T47D (cell line): ENCODE measurements at regions not wholly inside any gene's neighbourhood (a gene's known extent, or its start where the extent isn't known, plus 50 kb on each side); places are given as distances from the start of the nearest gene placed in this dataset.
"Not testable (repeated sequence)": the region's sequence is repeated elsewhere in the genome, so short reads cannot be mapped to it uniquely, and the experiment has no call there.

Experiments
- DNase-seq, 2 experiments: peaks; one replicate each; pipeline versions ENCODE4 v3.0.0 to v3.0.0-alpha.2; 2011 to 2012; ENCODE audit warnings: low read depth in 1 of 2, low spot score in 1 of 2
- JUND ChIP-seq: IDR thresholded peaks from 2 replicates; pipeline ENCODE4 v1.6.1; 2012; ENCODE audit warnings: low read depth
- in situ Hi-C: cut with HindIII; loops from 2 replicates; pipeline ENCODE4 v1.10.0; 2016; ENCODE audit warnings: low sequenced_read_pairs, low pct_unique_long_range_greater_than_20kb

- TF ChIP-seq JUND = no peak
- in situ Hi-C loops = no loop called here
- DNase-seq = no peak
Observed at GRCh38 chr3:171977860-171978259, 61.5 kb upstream of the FNDC3B start.

- in situ Hi-C loops = no loop called here
- no peak for DNase-seq
- no peak for TF ChIP-seq JUND
Observed at GRCh38 chr3:171978390-171978789, 61.0 kb upstream of the FNDC3B start.

- no peak for TF ChIP-seq JUND
- no peak for DNase-seq
- in situ Hi-C loops = no loop called here
Observed at GRCh38 chr3:171979081-171979480, 60.3 kb upstream of the FNDC3B start.

GRCh38 chr3:171980578-171981270, 58.7 kb upstream of the FNDC3B start:
- in situ Hi-C loops = no loop called here
- no peak for DNase-seq
- no peak for TF ChIP-seq JUND

- no peak for DNase-seq
- in situ Hi-C loops = no loop called here
- TF ChIP-seq JUND = no peak
Observed at GRCh38 chr3:171981271-171981605, 58.1 kb upstream of the FNDC3B start.

- no peak for TF ChIP-seq JUND
- in situ Hi-C loops = no loop called here
- DNase-seq = no peak
Observed at GRCh38 chr3:171982828-171983227, 56.5 kb upstream of the FNDC3B start.

- DNase-seq, in situ Hi-C loops: not testable (repeated sequence)
Observed at GRCh38 chr3:171983685-171984084, 55.7 kb upstream of the FNDC3B start.

GRCh38 chr3:171984883-171985282, 54.5 kb upstream of the FNDC3B start:
- no peak for DNase-seq
- no peak for TF ChIP-seq JUND
- in situ Hi-C loops = no loop called here

GRCh38 chr3:171986176-171986575, 53.2 kb upstream of the FNDC3B start:
- no peak for DNase-seq
- in situ Hi-C loops = no loop called here
- no peak for TF ChIP-seq JUND

GRCh38 chr3:171986757-171987518, 52.4 kb upstream of the FNDC3B start:
- in situ Hi-C loops = no loop called here
- DNase-seq = no peak
- TF ChIP-seq JUND = no peak
